Iris pigment epithelial cell (primary cell): ENCODE measurements at regions not wholly inside any gene's neighbourhood (a gene's known extent, or its start where the extent isn't known, plus 50 kb on each side); places are given as distances from the start of the nearest gene placed in this dataset.

ENCODE experiments used
- DNase-seq: peaks from one replicate; pipeline ENCODE4 v3.0.0-alpha.2; 2011; ENCODE audit warnings: low read depth

DNA sequence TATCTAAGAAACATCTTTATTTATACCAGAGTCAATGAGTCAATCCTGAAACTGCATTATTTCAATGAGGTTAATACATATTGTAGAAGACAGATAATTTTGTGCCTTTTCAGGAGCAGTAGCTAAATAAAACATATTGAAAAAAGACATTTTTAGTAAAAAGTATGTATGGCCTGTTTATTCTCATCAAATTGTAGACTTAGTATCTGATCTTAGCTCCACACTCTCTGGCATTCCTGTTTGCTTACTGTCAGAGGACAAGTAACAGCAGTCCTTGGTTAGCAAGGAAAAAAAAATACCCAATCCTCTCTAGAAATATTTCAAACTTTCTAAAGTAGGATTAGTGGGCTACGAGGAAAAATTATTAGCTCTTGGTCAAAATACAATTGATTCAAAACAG is 50.5 kb upstream of the GUCY1A1 start:
- DNase-seq: peak; percentile 71

- no peak for DNase-seq
Measured at GRCh38 chr4:155615081-155615887, 51.4 kb upstream of the GUCY1A1 start.

- peak; percentile 81 for DNase-seq
Measured at GRCh38 chr4:155614111-155614762, 52.4 kb upstream of the GUCY1A1 start.

- DNase-seq: no peak
Measured at GRCh38 chr4:155612074-155612473, 54.6 kb upstream of the GUCY1A1 start.

- no peak for DNase-seq
Measured at GRCh38 chr4:155611501-155611900, 55.1 kb upstream of the GUCY1A1 start.

DNA sequence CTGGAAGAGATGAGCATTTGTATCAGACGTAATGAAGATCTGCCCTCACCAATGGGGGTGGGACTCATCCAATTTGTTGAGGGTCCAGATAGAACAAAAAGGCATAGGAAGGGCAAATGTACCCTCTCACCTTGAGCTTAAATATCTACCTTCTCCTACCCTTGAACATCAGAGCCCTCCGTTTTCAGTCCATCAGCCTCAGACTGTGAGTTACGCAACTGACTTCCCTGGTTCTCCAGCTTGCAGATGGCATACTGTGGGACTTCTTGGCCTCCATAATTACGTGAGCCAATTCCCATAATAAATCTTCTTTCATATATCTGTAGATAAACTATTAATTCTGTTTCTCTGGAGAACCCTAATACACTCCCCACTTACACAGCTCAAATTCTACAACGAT is 56.5 kb upstream of the GUCY1A1 start:
- no peak for DNase-seq

DNA sequence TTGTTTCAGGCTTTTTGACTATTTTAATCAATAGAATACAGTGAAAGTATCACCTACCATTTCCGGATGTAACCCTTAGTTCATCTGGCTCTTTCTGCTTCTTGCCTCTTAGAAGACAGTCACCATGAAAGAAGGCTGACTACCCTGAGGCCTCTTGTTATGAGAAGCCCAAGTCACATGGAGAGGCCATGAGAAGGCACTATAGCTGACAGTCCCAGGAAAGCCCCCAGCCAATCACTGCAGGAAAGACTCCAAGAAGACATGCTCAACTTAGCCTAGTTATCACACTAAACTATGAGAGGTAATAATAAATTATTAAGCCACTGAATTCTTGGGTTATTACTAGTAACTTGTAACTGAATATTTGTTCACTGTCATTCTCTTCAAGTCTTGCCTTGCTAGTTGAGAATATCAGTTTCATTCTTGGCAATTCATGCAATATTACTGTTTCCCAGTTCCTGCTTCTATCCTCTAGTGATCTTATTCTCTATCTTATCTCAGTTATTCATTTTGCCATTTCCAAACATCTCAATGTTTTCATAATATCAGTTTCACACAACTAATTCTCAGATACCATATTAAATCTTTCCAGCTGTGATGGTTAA is 57.1 kb upstream of the GUCY1A1 start:
- DNase-seq: peak; percentile 24

- DNase-seq: no peak
Measured at GRCh38 chr4:155608225-155608885, 58.3 kb upstream of the GUCY1A1 start.

GRCh38 chr4:155607481-155607880 is 59.2 kb upstream of the GUCY1A1 start:
- DNase-seq: no peak

GRCh38 chr4:155604718-155605626 is 61.7 kb upstream of the GUCY1A1 start:
- DNase-seq: peak; percentile 96

GRCh38 chr4:155603360-155603891 is 63.2 kb upstream of the GUCY1A1 start:
- DNase-seq: no peak

- DNase-seq: peak; percentile 51
Measured at GRCh38 chr4:155602351-155603140, 64.1 kb upstream of the GUCY1A1 start.

GRCh38 chr4:155600244-155600643 is 66.4 kb upstream of the GUCY1A1 start:
- no peak for DNase-seq

- DNase-seq: no peak
Measured at GRCh38 chr4:155599596-155599995, 67.1 kb upstream of the GUCY1A1 start.

DNA sequence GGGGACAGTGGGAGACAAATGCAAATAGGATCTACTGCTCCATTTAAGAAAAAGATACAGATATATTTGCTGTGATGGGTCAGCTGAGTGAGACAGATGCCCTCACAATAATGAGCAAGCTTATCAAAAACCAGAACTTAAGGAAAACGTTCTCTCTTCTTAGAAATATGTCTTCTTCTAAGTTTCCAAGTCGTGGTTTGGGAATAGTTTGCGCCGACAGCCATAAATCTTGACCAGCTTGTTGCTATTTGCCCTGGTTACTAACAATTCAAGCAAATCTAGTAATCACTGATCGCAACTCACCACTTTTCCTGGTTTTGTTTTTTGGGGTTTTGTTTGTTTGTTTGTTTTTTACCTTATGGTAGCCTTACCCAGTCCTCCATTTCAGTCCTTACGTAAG is 67.6 kb upstream of the GUCY1A1 start:
- DNase-seq: no peak

GRCh38 chr4:155597933-155598451 is 68.7 kb upstream of the GUCY1A1 start:
- no peak for DNase-seq

GRCh38 chr4:155597281-155597680 is 69.4 kb upstream of the GUCY1A1 start:
- no peak for DNase-seq

DNA sequence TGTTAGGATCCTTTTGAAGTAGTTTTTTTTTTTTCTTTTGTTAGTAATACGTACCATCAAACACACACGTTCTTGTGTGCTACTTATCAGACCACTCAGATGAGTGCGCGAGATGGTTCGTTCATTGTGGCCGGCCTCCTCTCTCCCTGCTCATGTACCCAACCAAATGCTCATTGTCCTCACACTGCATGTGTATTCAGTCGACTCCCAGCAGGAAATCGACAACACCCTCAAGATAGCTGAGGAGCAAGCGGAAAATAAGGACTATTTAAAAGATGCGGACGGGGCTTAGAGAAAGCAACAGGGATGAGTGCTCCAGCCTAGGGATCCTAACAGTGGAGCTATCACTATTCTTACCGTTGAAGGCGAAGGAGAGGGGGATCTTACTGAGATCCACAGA is 72.9 kb upstream of the GUCY1A1 start:
- no peak for DNase-seq

DNA sequence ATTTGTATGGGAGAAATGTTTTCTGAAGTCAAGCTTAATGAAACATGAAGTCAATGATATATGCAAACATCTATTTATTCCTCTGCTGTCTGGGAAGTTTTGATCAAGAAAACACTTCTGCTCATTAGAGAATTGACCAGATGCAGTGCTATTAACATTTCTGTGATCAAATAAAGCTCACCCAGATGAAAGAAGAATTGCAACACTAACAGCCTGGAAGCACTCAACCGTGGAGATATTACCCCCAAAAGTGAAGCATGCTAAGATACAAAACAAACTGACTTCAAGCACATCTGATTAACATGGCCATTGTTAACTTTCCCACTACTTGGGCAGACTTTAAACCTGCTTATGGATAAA is 73.7 kb upstream of the GUCY1A1 start:
- no peak for DNase-seq

- peak; percentile 55 for DNase-seq
Measured at GRCh38 chr4:155592179-155592937, 74.3 kb upstream of the GUCY1A1 start.
